ENCODE measurements at regions not wholly inside any gene's neighbourhood (a gene's known extent, or its start where the extent isn't known, plus 50 kb on each side); places are given as distances from the start of the nearest gene placed in this dataset.

- in situ Hi-C loops (cut with HindIII; ENCODE audit: low pct_unique_long_range_greater_than_20kb, low sequenced_read_pairs), result no loop called here
- DNase-seq (ENCODE audit: low read depth), result no peak
Measured at GRCh38 chr2:23297112-23297511, 87.9 kb upstream of the KLHL29 start.

GRCh38 chr2:23298551-23298950 lies 86.4 kb upstream of the KLHL29 start:
- in situ Hi-C loops (cut with HindIII; ENCODE audit: low pct_unique_long_range_greater_than_20kb, low sequenced_read_pairs), result no loop called here

GRCh38 chr2:23299476-23300195 lies 85.3 kb upstream of the KLHL29 start:
- in situ Hi-C loops (cut with HindIII; ENCODE audit: low pct_unique_long_range_greater_than_20kb, low sequenced_read_pairs), result no loop called here
- DNase-seq (ENCODE audit: low read depth), result no peak

More at GRCh38 chr2:23298551-23298950, 86.4 kb upstream of the KLHL29 start:
- DNase-seq (ENCODE audit: low read depth), result no peak

GRCh38 chr2:23301136-23301535 lies 83.8 kb upstream of the KLHL29 start:
- in situ Hi-C loops (cut with HindIII; ENCODE audit: low pct_unique_long_range_greater_than_20kb, low sequenced_read_pairs), result no loop called here

GRCh38 chr2:23302591-23302990 lies 82.4 kb upstream of the KLHL29 start:
- no peak for DNase-seq (ENCODE audit: low read depth)
- in situ Hi-C loops (cut with HindIII; ENCODE audit: low pct_unique_long_range_greater_than_20kb, low sequenced_read_pairs), result no loop called here

More at GRCh38 chr2:23301136-23301535, 83.8 kb upstream of the KLHL29 start:
- DNase-seq (ENCODE audit: low read depth), result no peak

- in situ Hi-C loops (cut with HindIII; ENCODE audit: low pct_unique_long_range_greater_than_20kb, low sequenced_read_pairs), result no loop called here
- DNase-seq (ENCODE audit: low read depth), result no peak
Measured at GRCh38 chr2:23306401-23306800, 78.6 kb upstream of the KLHL29 start.

- in situ Hi-C loops (cut with HindIII; ENCODE audit: low pct_unique_long_range_greater_than_20kb, low sequenced_read_pairs), result no loop called here
- DNase-seq (ENCODE audit: low read depth), result no peak
Measured at GRCh38 chr2:23311186-23311585, 73.8 kb upstream of the KLHL29 start.

- DNase-seq (ENCODE audit: low read depth), result no peak
- in situ Hi-C loops (cut with HindIII; ENCODE audit: low pct_unique_long_range_greater_than_20kb, low sequenced_read_pairs), result no loop called here
Measured at GRCh38 chr2:23312996-23313606, 71.9 kb upstream of the KLHL29 start.

GRCh38 chr2:23314687-23315086 lies 70.3 kb upstream of the KLHL29 start:
- in situ Hi-C loops (cut with HindIII; ENCODE audit: low pct_unique_long_range_greater_than_20kb, low sequenced_read_pairs), result no loop called here
- no peak for DNase-seq (ENCODE audit: low read depth)

- in situ Hi-C loops (cut with HindIII; ENCODE audit: low pct_unique_long_range_greater_than_20kb, low sequenced_read_pairs), result no loop called here
- no peak for DNase-seq (ENCODE audit: low read depth)
Measured at GRCh38 chr2:23320058-23320457, 64.9 kb upstream of the KLHL29 start.

GRCh38 chr2:23321751-23322150 lies 63.2 kb upstream of the KLHL29 start:
- no peak for DNase-seq (ENCODE audit: low read depth)
- in situ Hi-C loops (cut with HindIII; ENCODE audit: low pct_unique_long_range_greater_than_20kb, low sequenced_read_pairs), result no loop called here

- in situ Hi-C loops (cut with HindIII; ENCODE audit: low pct_unique_long_range_greater_than_20kb, low sequenced_read_pairs), result no loop called here
- DNase-seq (ENCODE audit: low read depth), result no peak
Measured at GRCh38 chr2:23322567-23323197, 62.3 kb upstream of the KLHL29 start.

GRCh38 chr2:23323198-23323916 lies 61.6 kb upstream of the KLHL29 start:
- DNase-seq (ENCODE audit: low read depth), result no peak
- in situ Hi-C loops (cut with HindIII; ENCODE audit: low pct_unique_long_range_greater_than_20kb, low sequenced_read_pairs), result no loop called here

- DNase-seq (ENCODE audit: low read depth), result no peak
- in situ Hi-C loops (cut with HindIII; ENCODE audit: low pct_unique_long_range_greater_than_20kb, low sequenced_read_pairs), result no loop called here
Measured at GRCh38 chr2:23323917-23324680, 60.9 kb upstream of the KLHL29 start.

- in situ Hi-C loops (cut with HindIII; ENCODE audit: low pct_unique_long_range_greater_than_20kb, low sequenced_read_pairs), result no loop called here
- DNase-seq (ENCODE audit: low read depth), result no peak
Measured at GRCh38 chr2:23326330-23326729, 58.6 kb upstream of the KLHL29 start.

- in situ Hi-C loops (cut with HindIII; ENCODE audit: low pct_unique_long_range_greater_than_20kb, low sequenced_read_pairs), result no loop called here
- DNase-seq (ENCODE audit: low read depth), result no peak
Measured at GRCh38 chr2:23327416-23327815, 57.6 kb upstream of the KLHL29 start.

- DNase-seq (ENCODE audit: low read depth), result no peak
- in situ Hi-C loops (cut with HindIII; ENCODE audit: low pct_unique_long_range_greater_than_20kb, low sequenced_read_pairs), result no loop called here
Measured at GRCh38 chr2:23327887-23328286, 57.1 kb upstream of the KLHL29 start.

GRCh38 chr2:23330214-23330613 lies 54.8 kb upstream of the KLHL29 start:
- in situ Hi-C loops (cut with HindIII; ENCODE audit: low pct_unique_long_range_greater_than_20kb, low sequenced_read_pairs), result no loop called here
- no peak for DNase-seq (ENCODE audit: low read depth)
